ENCODE measurements at regions not wholly inside any gene's neighbourhood (a gene's known extent, or its start where the extent isn't known, plus 50 kb on each side); places are given as distances from the start of the nearest gene placed in this dataset.
"Not testable (repeated sequence)": the region's sequence is repeated elsewhere in the genome, so short reads cannot be mapped to it uniquely, and the experiment has no call there.

DNA sequence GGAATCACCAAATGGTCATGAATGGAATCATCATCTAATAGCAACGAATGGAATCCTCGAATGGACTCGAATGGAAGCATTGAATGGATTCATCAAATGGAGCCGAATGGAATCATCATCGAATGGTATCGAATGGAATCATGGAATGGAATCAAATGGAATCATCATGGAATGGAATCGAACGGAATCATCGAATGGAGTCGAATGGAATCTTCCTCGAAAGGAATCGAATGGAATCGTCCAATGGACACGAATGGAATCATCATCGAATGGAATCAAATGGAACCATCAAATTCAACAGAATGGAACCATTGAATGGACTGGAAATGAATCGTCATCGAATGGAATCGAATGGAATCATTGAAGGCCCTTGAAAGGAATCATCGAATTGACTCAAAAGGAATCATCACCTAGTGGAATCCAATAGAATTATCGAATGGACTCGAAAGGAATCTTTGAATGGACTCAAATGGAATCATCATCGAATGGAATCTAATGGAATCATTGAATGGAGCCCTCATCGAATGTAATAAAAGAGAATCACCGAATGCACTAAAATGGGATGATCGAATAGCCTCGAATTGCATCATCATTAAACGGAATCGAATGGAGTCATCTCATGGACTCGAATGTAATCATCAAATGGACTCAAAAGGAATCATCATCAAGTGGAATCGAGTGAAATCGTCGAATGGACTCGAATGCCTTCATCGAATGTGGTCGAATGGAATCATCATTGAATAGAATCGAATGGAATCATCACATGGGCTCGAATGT is 236.7 kb downstream of the SHCBP1 start:
- H3K4me3 ChIP-seq; H3K36me3 ChIP-seq; H3K27ac ChIP-seq (replicated peaks in 1 of 4); H3K4me1 ChIP-seq; intact Hi-C loops (cut with DNase I); H3K27me3 ChIP-seq: not testable (repeated sequence)
- WGBS: 69% methylated on average over 37 of the region's 37 CpGs
- H3K9me3 ChIP-seq: peaks cover 0 to 20% (median 10%) of the 10 kb centered on the region in 4 donors
- DNase-seq (ENCODE audit: extremely low spot score): peak; percentile 98

DNA sequence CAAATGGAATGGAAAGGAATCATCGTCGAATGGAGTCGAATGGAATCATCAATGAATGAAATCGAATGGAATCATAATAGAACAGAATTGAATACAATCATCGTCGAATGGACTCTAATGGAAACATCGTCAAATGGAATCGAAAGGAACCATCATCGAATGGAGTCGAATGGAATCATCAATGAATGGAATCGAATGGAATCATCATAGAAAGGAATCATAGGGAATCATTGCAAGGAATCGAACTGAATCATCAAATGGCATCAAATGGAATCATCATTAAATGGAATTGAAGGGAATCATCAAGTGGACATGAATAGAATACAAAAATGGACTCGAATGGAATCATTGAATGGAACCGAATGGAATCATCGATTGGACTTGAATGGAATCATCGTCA is 237.6 kb downstream of the SHCBP1 start:
- H3K36me3 ChIP-seq; DNase-seq (ENCODE audit: extremely low spot score); H3K4me3 ChIP-seq; H3K27ac ChIP-seq (replicated peaks in 1 of 4); H3K27me3 ChIP-seq; intact Hi-C loops (cut with DNase I); H3K4me1 ChIP-seq: not testable (repeated sequence)
- 71% methylated on average over 16 of the region's 16 CpGs for WGBS
- H3K9me3 ChIP-seq: peaks cover 0 to 19% (median 9%) of the 10 kb centered on the region in 4 donors

DNA sequence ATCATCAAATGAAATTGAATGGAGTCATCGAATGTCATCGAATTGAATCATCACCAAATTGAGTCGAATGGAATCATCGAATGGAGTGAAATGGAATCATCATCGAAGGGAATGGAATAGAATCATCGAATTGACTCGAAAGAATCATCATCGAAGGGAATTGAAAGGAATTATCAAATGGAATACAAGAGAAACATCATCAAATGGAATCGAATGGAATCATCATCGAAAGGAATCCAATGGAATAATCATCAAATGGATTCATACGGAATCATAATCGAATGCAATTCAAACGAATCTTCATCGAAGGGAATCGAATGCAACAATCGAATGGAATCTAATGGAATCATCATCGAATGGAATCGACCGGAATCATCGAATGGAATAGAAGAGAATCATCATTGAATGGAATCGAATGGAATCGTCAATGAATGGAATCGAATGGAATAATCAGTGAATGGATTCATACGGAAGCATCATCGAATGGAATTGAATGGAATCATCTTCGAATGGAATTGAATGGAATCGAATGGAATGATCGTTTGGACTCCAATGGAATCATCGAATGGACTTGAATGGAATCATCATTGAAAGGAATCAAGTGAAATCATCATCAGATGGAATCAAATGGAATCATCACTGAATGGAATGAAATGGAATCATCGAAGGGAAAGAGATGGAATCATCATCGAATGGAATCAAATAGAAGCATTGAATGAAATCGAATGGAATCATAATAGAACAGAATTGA is 238.2 kb downstream of the SHCBP1 start:
- 81% methylated on average over 32 of the region's 32 CpGs for WGBS
- H3K4me3 ChIP-seq; H3K27me3 ChIP-seq; H3K36me3 ChIP-seq; H3K27ac ChIP-seq (replicated peaks in 1 of 4); H3K4me1 ChIP-seq; DNase-seq (ENCODE audit: extremely low spot score); intact Hi-C loops (cut with DNase I): not testable (repeated sequence)
- peaks cover 0 to 19% (median 9%) of the 10 kb centered on the region in 4 donors for H3K9me3 ChIP-seq

DNA sequence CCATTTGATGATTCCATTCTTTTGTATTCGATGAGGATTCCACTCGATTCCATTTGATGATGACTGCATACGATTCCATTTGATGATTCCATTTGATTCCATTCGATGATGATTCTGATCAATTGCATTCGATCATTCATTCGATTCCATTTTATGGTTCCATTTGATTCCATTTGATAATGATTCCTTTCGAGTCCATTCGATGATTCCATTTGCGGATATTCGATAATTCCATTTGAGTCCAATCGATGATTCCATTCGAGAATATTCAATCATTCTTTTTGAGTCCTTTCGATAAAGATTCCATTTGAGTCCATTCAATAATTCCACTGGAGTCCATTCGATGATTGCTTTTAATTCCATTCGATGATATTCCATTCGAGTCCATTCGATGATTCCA is 239.1 kb downstream of the SHCBP1 start:
- H3K9me3 ChIP-seq: peaks cover 0 to 15% (median 5%) of the 10 kb centered on the region in 4 donors
- 81% methylated on average over 17 of the region's 17 CpGs for WGBS
- H3K27me3 ChIP-seq; intact Hi-C loops (cut with DNase I); H3K36me3 ChIP-seq; H3K4me1 ChIP-seq; H3K27ac ChIP-seq (replicated peaks in 1 of 4); H3K4me3 ChIP-seq; DNase-seq (ENCODE audit: extremely low spot score): not testable (repeated sequence)

DNA sequence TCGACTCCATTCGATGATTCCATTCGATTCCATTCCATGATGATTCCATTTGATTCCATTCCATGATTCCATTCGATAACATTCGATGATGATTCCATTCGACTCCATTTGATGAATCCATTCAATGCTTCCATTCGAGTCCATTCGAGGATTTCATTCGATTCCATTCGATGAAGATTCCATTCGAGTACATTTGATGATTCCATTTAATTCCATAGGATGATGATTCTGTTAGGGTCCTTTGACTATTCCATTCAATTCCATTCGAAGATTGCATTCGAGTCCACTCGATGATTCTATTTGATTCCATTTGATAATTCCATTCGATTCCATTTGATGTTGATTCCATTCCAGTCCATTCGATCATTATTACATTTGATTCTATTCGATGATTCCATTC is 239.8 kb downstream of the SHCBP1 start:
- H3K27me3 ChIP-seq; H3K4me3 ChIP-seq; H3K36me3 ChIP-seq; intact Hi-C loops (cut with DNase I); H3K27ac ChIP-seq (replicated peaks in 1 of 4); DNase-seq (ENCODE audit: extremely low spot score); H3K4me1 ChIP-seq: not testable (repeated sequence)
- 78% methylated on average over 17 of the region's 17 CpGs for WGBS
- peaks cover 0 to 15% (median 2%) of the 10 kb centered on the region in 4 donors for H3K9me3 ChIP-seq
